SK-N-SH (cell line): ENCODE measurements at regions not wholly inside any gene's neighbourhood (a gene's known extent, or its start where the extent isn't known, plus 50 kb on each side); places are given as distances from the start of the nearest gene placed in this dataset.
"Not testable (repeated sequence)": the region's sequence is repeated elsewhere in the genome, so short reads cannot be mapped to it uniquely, and the experiment has no call there.

Experiments
- CTCF ChIA-PET: fragments of 300-600, 350-600 bp; formaldehyde crosslinking; extraction: SDS; loops from one replicate; lab custom pipeline; 2021; lab: Yijun Ruan, JAX
- POLR2A ChIA-PET: fragments of 350-600 bp; sonication (Branson Sonifier 250); formaldehyde crosslinking; extraction: SDS; loops from one replicate; lab custom pipeline; 2020; ENCODE audit warnings: antibody characterized with exemption, inconsistent platforms; lab: Yijun Ruan, JAX
- DNase-seq: peaks from one replicate; pipeline ENCODE4 v3.0.0; 2012
- H2AFZ ChIP-seq: fragments of 200-600 bp; sonication (generic); 2 replicates; pipeline ENCODE4 v1.8.1; 2016; ENCODE audit warnings: antibody characterized with exemption, mild to moderate bottlenecking, low read depth
- H3F3A ChIP-seq: fragments of 200-600 bp; sonication (generic); replicated peaks from 2 replicates; pipeline ENCODE3; 2016; ENCODE audit warnings: antibody characterized with exemption, mild to moderate bottlenecking; ENCODE audit not compliant: insufficient read depth
- H3K27ac ChIP-seq, 2 experiments: fragments of 200-500 bp in 1 of 2; fragments of 200-600 bp in 1 of 2; sonication (Bioruptor generic) in 1 of 2; sonication (generic), shearing (Covaris generic) in 1 of 2; 2 replicates each; pipeline versions ENCODE4 v1.5.1 to v1.6.1; 2014 to 2016; ENCODE audit warnings: low read depth in 2 of 2, inconsistent platforms in 1 of 2, low read length in 1 of 2, mild to moderate bottlenecking in 1 of 2, mixed read lengths in 1 of 2
- H3K27me3 ChIP-seq: fragments of 200-600 bp; sonication (generic), shearing (Covaris generic); 2 replicates; pipeline ENCODE4 v1.6.1; 2016; ENCODE audit warnings: mixed run types; ENCODE audit not compliant: insufficient read depth
- H3K36me3 ChIP-seq, 2 experiments: fragments of 200-500 bp in 1 of 2; fragments of 200-600 bp in 1 of 2; sonication (Bioruptor generic) in 1 of 2; sonication (generic) in 1 of 2; replicated peaks in 1 of 2; 2 replicates each; pipeline versions ENCODE3 to v1.5.1; 2014 to 2016; ENCODE audit warnings: low read length in 1 of 2, mild to moderate bottlenecking in 1 of 2; ENCODE audit not compliant: insufficient read depth in 2 of 2, control insufficient read depth in 1 of 2
- H3K4me1 ChIP-seq, 2 experiments: fragments of 200-500 bp in 1 of 2; fragments of 200-600 bp in 1 of 2; sonication (Bioruptor generic) in 1 of 2; sonication (generic), shearing (Covaris generic) in 1 of 2; 2 replicates each; pipeline versions ENCODE4 v1.5.1 to v1.6.1; 2014 to 2016; ENCODE audit warnings: low read depth in 1 of 2, low read length in 1 of 2, mixed run types in 1 of 2; ENCODE audit not compliant: insufficient read depth in 2 of 2, control insufficient read depth in 1 of 2
- H3K4me2 ChIP-seq: fragments of 200-600 bp; sonication (generic), shearing (Covaris generic); 2 replicates; pipeline ENCODE4 v1.6.1; 2017; ENCODE audit warnings: mixed run types
- H3K4me3 ChIP-seq, 2 experiments: fragments of 200-500 bp in 1 of 2; fragments of 200-600 bp in 1 of 2; sonication (Bioruptor generic) in 1 of 2; sonication (generic), shearing (Covaris generic) in 1 of 2; 2 replicates each; pipeline versions ENCODE4 v1.5.1 to v1.8.1; 2014 to 2016; ENCODE audit warnings: low read depth in 2 of 2, inconsistent platforms in 1 of 2, low read length in 1 of 2, mild to moderate bottlenecking in 1 of 2, mixed read lengths in 1 of 2, moderate library complexity in 1 of 2
- H3K79me2 ChIP-seq: fragments of 200-600 bp; sonication (generic); 2 replicates; pipeline ENCODE4 v1.8.1; 2017; ENCODE audit warnings: mild to moderate bottlenecking; ENCODE audit not compliant: insufficient read depth
- H3K9ac ChIP-seq: fragments of 200-600 bp; sonication (generic); 2 replicates; pipeline ENCODE4 v1.6.1; 2017; ENCODE audit warnings: mixed run types
- H3K9me2 ChIP-seq: fragments of 200-600 bp; sonication (generic); 2 replicates; pipeline ENCODE4 v1.6.1; 2017; ENCODE audit warnings: mixed run types
- H3K9me3 ChIP-seq: fragments of 200-600 bp; sonication (generic); 2 replicates; pipeline ENCODE4 v1.6.1; 2017; ENCODE audit warnings: mixed run types, mild to moderate bottlenecking, moderate library complexity
- H4K20me1 ChIP-seq: fragments of 200-600 bp; sonication (generic); 2 replicates; pipeline ENCODE4 v1.6.1; 2017; ENCODE audit warnings: mild to moderate bottlenecking, mixed run types; ENCODE audit not compliant: insufficient read depth
- CTCF ChIP-seq: fragments of 200-600 bp; sonication (generic); IDR thresholded peaks from 2 replicates; pipeline ENCODE4 v1.6.1; 2017; ENCODE audit warnings: antibody characterized with exemption, mild to moderate bottlenecking, moderate library complexity
- EP300 ChIP-seq, 2 experiments: IDR thresholded peaks; 2 replicates each; pipeline versions ENCODE4 v1.4.0 to v1.6.1; 2012; ENCODE audit warnings: borderline replicate concordance in 1 of 2, low read depth in 1 of 2, low read length in 1 of 2
- FOXJ3 ChIP-seq: sonication (generic); formaldehyde crosslinking; IDR thresholded peaks from 2 replicates; pipeline ENCODE4 v1.5.1; 2020; ENCODE audit warnings: mild to moderate bottlenecking, missing genetic modification reagents
- GABPA ChIP-seq: IDR thresholded peaks from 2 replicates; pipeline ENCODE4 v1.4.0; 2012; ENCODE audit warnings: low read depth, mild to moderate bottlenecking
- IRF3 ChIP-seq: fragments of 150-350 bp; IDR thresholded peaks from 2 replicates; pipeline ENCODE4 v1.6.1; 2016; ENCODE audit warnings: mild to moderate bottlenecking, low read depth, low read length
- MXI1 ChIP-seq: IDR thresholded peaks from 2 replicates; pipeline ENCODE4 v1.6.1; 2012; ENCODE audit warnings: mild to moderate bottlenecking, low read depth, low read length, improper control_type of control experiment
- NRF1 ChIP-seq: IDR thresholded peaks from 2 replicates; pipeline ENCODE4 v1.6.1; 2012; ENCODE audit warnings: low read depth, mild to moderate bottlenecking, low read length
- POLR2AphosphoS5 ChIP-seq: IDR thresholded peaks from 2 replicates; pipeline ENCODE4 v1.6.1; 2012; ENCODE audit warnings: low read depth, low read length
- RAD21 ChIP-seq: IDR thresholded peaks from 2 replicates; pipeline ENCODE4 v1.6.1; 2012; ENCODE audit warnings: mild to moderate bottlenecking, low read length
- RCOR1 ChIP-seq: fragments of 150-350 bp; IDR thresholded peaks from 2 replicates; pipeline ENCODE4 v1.6.1; 2017; ENCODE audit warnings: antibody characterized with exemption, low read length
- SMC3 ChIP-seq: IDR thresholded peaks from 2 replicates; pipeline ENCODE4 v1.6.1; 2012; ENCODE audit warnings: low read depth, low read length, improper control_type of control experiment
- TCF12 ChIP-seq: IDR thresholded peaks from 2 replicates; pipeline ENCODE4 v1.4.0; 2012
- TEAD4 ChIP-seq: IDR thresholded peaks from 2 replicates; pipeline ENCODE4 v1.4.0; 2012; ENCODE audit warnings: mild to moderate bottlenecking, borderline replicate concordance; ENCODE audit not compliant: insufficient read depth
- ZBTB33 ChIP-seq: IDR thresholded peaks from 2 replicates; pipeline ENCODE4 v1.4.0; 2012; ENCODE audit warnings: low read depth, borderline replicate concordance
- WGBS: methylation state at CpG from one replicate; pipeline ENCODE4 v1.1.6; 2017; ENCODE audit warnings: low lambda C conversion rate; 5-methylcytosine and 5-hydroxymethylcytosine counted together

- POLR2A ChIA-PET, H3K79me2 ChIP-seq, H3F3A ChIP-seq, H2AFZ ChIP-seq, H3K9me2 ChIP-seq, H3K36me3 ChIP-seq, H3K27me3 ChIP-seq, H3K27ac ChIP-seq, H4K20me1 ChIP-seq, H3K9me3 ChIP-seq, H3K9ac ChIP-seq, H3K4me2 ChIP-seq, H3K4me1 ChIP-seq, H3K4me3 ChIP-seq, DNase-seq, CTCF ChIA-PET: not testable (repeated sequence)
- 41% methylated on average over 1 of the region's 1 CpG for WGBS
Measured at GRCh38 chr4:162465356-162465755, 301.6 kb upstream of the FSTL5 start.

- no peaks in the 10 kb centered on the region for H3K27me3 ChIP-seq
- 15% methylated on average over 1 of the region's 1 CpG for WGBS
- no peaks in the 10 kb centered on the region for H3K36me3 ChIP-seq
- no peaks in the 10 kb centered on the region; a peak in 1 of 4 replicates for H3K4me1 ChIP-seq
- H3K4me3 ChIP-seq, result no peak overlapping the region
- no peaks in the 10 kb centered on the region for H3F3A ChIP-seq
- H3K9me2 ChIP-seq, result no peaks in the 10 kb centered on the region
- no peak overlapping the region for H3K4me2 ChIP-seq
- H4K20me1 ChIP-seq, result no peaks in the 10 kb centered on the region
- DNase-seq, result peak; percentile 3
- H3K9me3 ChIP-seq, result no peaks in the 10 kb centered on the region
- ChIA-PET POLR2A (no interaction called here), CTCF (interaction anchor here (0.6 to 1.3 kb wide), 4 partner anchors 10 to 47 kb away, joined by 3 read pairs; no protein-coding TSS in a partner anchor)
- no peak overlapping the region for H3K9ac ChIP-seq
- H2AFZ ChIP-seq, result no peak overlapping the region
- H3K79me2 ChIP-seq, result no peaks in the 10 kb centered on the region
- no peak overlapping the region for H3K27ac ChIP-seq
- no peak for TF ChIP-seq FOXJ3 (CRISPR knock-in tag)
- TF ChIP-seq MXI1, result no peak
- TF ChIP-seq RCOR1, result no peak
- peak; percentile 46 for TF ChIP-seq CTCF
- peak; percentile 63 for TF ChIP-seq RAD21
- no peak for TF ChIP-seq POLR2AphosphoS5
- peak; percentile 5; the same call in 1 of the 2 replicates for TF ChIP-seq SMC3
Measured at GRCh38 chr4:162461952-162462351, 298.2 kb upstream of the FSTL5 start.

- Histone ChIP-seq H3K9me2 (no peaks in the 10 kb centered on the region), H3K9me3 (no peaks in the 10 kb centered on the region), H3K4me1 (no peaks in the 10 kb centered on the region; a peak in 1 of 4 replicates), H3K27me3 (no peaks in the 10 kb centered on the region), H3F3A (no peaks in the 10 kb centered on the region), H3K4me3 (no peak overlapping the region), H3K27ac (no peak overlapping the region), H3K9ac (no peak overlapping the region), H3K79me2 (no peaks in the 10 kb centered on the region), H3K36me3 (no peaks in the 10 kb centered on the region), H4K20me1 (no peaks in the 10 kb centered on the region), H3K4me2 (no peak overlapping the region), H2AFZ (no peak overlapping the region)
- ChIA-PET POLR2A (no interaction called here), CTCF (no interaction called here)
- WGBS, result 52% methylated on average over 6 of the region's 6 CpGs
- DNase-seq, result no peak
- TF ChIP-seq CTCF (no peak), ZBTB33 (no peak), TCF12 (no peak), SMC3 (no peak), IRF3 (no peak), TEAD4 (no peak), EP300 (IDR thresholded peaks at IDR 0.05; ENCODE audit: borderline replicate concordance in 1 of 2, low read depth in 1 of 2, low read length in 1 of 2) (no peak), MXI1 (no peak), GABPA (no peak), NRF1 (no peak)
Measured at GRCh38 chr4:162458051-162458450, 294.3 kb upstream of the FSTL5 start.
